HEK293T (cell line): ENCODE measurements at regions not wholly inside any gene's neighbourhood (a gene's known extent, or its start where the extent isn't known, plus 50 kb on each side); places are given as distances from the start of the nearest gene placed in this dataset.

ENCODE experiments used
- FOXM1 ChIP-seq: fragments of 450-650 bp; IDR thresholded peaks from 2 replicates; pipeline ENCODE4 v1.6.1; 2017; ENCODE audit warnings: mild to moderate bottlenecking, borderline replicate concordance
- HDGF ChIP-seq: fragments of 450-650 bp; IDR thresholded peaks from 2 replicates; pipeline ENCODE4 v1.6.1; 2017; ENCODE audit warnings: antibody characterized with exemption, borderline replicate concordance
- LEF1 ChIP-seq: fragments of 450-650 bp; IDR thresholded peaks from 2 replicates; pipeline ENCODE4 v1.6.1; 2017; ENCODE audit warnings: mild to moderate bottlenecking, borderline replicate concordance
- ZNF384 ChIP-seq: fragments of 450-650 bp; IDR thresholded peaks from 2 replicates; pipeline ENCODE4 v1.6.1; 2016

DNA sequence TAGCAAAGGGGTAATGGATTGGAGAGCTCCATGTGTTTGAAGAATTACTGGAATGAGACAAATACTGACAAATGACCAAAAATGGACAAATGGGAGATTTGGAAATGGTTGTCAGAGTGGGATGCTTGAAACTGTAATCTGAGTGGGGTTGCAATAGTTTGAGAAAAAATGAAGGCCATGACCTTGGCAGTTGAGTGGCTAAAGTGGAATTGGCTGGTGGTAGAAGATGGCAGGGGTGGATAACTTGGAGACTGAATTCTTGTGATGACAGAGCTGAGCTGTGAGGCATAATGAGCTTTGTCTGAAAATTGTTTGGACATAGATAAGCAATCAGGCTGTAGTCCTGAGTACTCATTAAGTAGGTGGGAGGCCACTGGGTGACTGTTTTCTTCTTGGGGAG lies 222.5 kb upstream of the PRICKLE1 start:
- TF ChIP-seq ZNF384 (no peak), FOXM1 (no peak), HDGF (no peak), LEF1 (no peak)
